B cell (primary cell): ENCODE measurements at regions not wholly inside any gene's neighbourhood (a gene's known extent, or its start where the extent isn't known, plus 50 kb on each side); places are given as distances from the start of the nearest gene placed in this dataset.

Experiments used
- CTCF ChIP-seq: fragments of 200-600 bp; IDR thresholded peaks from one replicate; pipeline ENCODE4 v1.8.0; 2022; ENCODE audit warnings: antibody characterized with exemption, mild to moderate bottlenecking
- EZH2 ChIP-seq: IDR thresholded peaks from 2 replicates; pipeline ENCODE4 v1.6.1; 2012; ENCODE audit warnings: borderline replicate concordance, low read depth, mild to moderate bottlenecking, moderate library complexity, low read length; ENCODE audit not compliant: insufficient read depth, poor library complexity, severe bottlenecking

DNA sequence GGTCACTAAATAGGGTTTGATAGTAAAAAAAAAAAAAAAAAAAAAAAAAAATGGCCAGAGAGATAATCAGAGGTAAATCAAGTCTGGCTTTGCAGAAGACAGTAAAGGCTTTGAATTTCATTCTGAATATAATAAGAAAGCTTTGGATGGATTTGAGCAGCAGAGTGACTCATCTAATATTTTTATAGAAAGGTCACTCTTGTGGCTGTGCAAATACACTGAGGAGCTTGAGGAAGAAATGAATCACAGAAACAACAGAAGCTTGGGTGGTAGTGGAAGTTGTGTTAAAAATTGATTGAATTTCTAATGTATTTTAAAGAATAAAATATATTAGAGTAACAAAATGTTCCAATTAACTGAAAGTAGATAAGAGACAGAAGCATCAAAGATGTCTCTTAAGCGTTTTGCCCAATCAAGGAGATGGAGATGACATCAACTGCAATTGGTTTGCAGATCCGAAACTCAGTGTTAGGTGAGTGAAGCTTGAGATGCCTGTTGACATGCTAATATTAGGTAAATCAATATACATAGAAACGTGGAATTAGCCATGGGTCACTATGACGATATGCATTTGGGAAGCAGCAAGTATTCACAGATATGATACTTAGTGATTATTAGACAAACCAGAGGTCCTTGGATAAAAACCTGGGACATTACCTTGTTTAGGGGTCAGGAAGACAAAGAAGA, 280.5 kb downstream of the GPM6A start:
- TF ChIP-seq CTCF (no peak), EZH2 (no peak)
